ENCODE measurements at regions not wholly inside any gene's neighbourhood (a gene's known extent, or its start where the extent isn't known, plus 50 kb on each side); places are given as distances from the start of the nearest gene placed in this dataset.
A peak's percentile ranks its signal among the peaks of the same experiment; 100 is the strongest.

GRCh38 chr4:125515016-125515415, 200.3 kb downstream of the FAT4 start:
- DNase-seq (ENCODE audit: low spot score): no peak

DNA sequence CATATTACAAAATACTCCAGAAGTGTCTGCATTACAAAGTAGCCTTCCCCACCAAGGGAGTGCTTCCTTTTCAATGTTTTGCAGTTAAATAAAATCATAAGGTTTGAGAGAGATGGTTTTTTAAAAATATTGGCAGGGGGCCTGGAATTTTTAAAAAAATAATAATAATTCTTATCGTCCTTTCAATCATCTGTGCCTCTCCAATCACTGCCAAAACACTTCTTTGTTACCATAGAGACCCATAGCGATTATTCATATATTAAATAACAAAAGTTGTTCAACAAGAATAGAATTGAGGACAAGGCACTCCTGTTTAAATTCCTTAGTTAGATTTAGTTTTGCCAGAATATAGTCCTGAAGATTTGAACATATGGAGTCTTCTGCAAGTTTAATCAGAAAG, 203.1 kb downstream of the FAT4 start:
- DNase-seq (ENCODE audit: low spot score): no peak

- DNase-seq (ENCODE audit: low spot score): no peak
Measured at GRCh38 chr4:125518281-125518680, 203.5 kb downstream of the FAT4 start.

DNA sequence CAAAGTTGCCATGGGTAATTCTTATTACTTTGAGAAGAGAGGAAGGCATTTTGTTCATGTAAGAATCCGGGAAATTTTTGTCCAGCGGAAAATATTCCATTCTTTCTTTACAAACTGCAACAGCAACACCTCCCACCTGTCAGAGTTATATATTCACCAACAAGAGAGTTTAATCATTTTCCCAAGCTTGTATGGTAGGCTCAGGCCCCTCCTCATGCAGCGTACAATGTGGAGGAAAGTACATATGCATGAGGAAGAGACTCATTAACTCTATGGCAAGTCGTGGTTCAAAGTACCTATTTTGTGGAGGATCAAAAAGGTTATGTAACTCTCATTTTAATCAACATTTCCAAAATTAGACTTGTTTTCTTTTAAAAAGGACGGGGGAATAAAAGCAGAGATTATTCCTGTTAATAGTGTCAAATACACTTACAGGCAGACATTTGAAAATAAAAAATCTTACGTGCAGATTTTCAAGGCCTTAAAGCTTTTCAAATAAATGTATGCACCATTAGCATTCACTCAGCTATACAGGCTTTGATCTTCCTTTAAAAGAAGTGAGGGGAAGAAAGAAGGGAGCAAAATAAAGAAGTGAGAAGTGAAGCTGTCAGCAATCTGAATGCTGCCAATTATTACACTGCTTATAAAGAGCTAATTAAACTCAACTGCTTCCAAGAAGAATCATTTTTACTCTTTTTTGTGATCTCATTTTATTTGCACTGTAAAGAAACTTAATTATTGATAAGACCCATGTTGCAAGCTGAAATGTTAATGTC, 204.8 kb downstream of the FAT4 start:
- no peak for DNase-seq (ENCODE audit: low spot score)

DNA sequence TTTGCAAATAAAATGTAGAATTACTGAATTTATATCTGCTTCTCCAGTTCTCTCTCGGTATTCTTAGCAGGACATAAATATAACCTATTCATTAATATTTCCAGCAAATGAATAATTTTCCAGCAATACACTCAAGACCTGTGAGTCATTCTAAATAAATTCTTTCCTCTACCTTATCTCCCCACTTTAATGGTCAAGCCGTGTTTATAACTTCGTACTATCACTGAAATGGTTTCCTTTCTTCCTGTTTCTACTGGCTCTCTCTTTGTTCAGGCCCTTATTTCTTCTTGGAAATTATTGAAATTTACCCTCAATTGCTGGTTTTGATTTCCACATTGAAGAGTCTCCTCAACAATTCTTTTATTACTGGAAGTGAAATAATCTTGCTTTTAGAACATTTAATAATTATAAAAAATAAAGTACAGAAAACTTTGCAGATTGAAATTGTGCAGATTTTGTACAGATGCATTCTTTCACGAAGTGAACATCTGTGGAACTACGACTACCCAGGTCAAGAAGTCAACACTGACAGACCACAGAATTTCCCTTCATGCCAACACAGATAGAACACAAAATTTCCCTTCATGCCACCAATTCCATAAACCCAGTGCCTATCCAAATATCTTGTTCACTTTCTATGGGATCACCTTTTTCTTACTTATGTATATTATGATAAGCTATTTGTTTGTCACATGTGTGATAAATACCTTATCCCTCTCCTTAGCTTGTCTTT, 205.7 kb downstream of the FAT4 start:
- no peak for DNase-seq (ENCODE audit: low spot score)

DNA sequence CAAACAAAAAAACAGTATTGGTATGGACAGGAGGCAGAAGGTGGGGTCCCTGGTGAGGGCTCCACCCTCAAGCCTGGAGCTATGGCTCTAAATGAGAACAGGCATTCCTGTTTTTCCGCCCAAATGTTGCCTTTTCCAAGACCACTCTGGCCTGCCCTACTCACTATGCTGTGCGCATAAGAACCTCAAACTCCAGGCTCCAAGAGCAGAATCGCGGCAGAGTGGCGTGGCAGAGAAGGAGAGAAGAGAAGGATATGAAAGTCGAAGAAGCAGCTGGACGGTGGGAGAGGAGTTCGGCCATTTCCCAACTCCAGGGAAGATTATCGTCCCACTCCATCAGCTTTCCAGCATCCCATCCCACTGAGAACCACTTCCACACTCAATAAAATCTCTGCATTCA, 207.8 kb downstream of the FAT4 start:
- DNase-seq (ENCODE audit: low spot score): no peak

- DNase-seq (ENCODE audit: low spot score): peak; percentile 0
Measured at GRCh38 chr4:125522992-125523391, 208.2 kb downstream of the FAT4 start.

GRCh38 chr4:125526420-125526819, 211.7 kb downstream of the FAT4 start:
- no peak for DNase-seq (ENCODE audit: low spot score)

GRCh38 chr4:125527681-125528080, 212.9 kb downstream of the FAT4 start:
- DNase-seq (ENCODE audit: low spot score): no peak

DNA sequence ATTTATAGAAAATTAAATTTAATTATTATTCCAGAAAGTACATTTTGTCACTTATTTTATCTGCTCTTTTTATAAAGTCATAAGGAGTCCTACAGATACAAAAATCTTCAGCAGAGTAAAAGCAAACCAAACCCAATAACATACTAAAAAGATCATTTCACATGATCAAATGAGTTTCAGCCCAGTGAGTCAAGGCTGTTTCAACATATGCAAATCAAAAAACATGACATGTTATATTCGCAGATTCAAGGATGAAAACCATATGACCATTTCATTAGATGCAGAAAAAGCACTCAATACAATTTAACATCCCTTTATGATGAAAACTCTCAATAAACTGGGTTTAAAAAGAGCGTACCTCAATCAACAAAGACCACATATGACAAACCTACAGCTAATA, 214.3 kb downstream of the FAT4 start:
- no peak for DNase-seq (ENCODE audit: low spot score)

DNA sequence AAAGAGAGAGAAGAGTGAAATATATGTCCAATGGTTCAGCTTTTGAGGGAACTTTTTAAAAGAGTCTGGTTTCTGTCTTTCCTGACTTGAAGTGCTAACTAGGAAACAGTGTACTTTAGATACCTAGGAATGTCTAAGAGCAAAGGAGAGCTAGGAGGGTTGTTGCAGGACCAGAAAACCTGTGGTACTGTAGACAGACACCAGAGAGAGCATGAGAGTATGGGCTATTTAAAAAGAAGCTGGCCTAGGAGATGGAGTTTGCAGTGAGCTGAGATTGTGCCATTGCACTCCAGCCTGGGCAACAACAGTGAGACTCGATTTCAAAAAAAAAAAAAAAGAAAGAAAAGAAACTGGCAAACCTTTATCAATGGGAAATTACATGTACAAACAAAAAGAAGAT, 223.9 kb downstream of the FAT4 start:
- no peak for DNase-seq (ENCODE audit: low spot score)

GRCh38 chr4:125539691-125540090, 224.9 kb downstream of the FAT4 start:
- DNase-seq (ENCODE audit: low spot score): no peak

DNA sequence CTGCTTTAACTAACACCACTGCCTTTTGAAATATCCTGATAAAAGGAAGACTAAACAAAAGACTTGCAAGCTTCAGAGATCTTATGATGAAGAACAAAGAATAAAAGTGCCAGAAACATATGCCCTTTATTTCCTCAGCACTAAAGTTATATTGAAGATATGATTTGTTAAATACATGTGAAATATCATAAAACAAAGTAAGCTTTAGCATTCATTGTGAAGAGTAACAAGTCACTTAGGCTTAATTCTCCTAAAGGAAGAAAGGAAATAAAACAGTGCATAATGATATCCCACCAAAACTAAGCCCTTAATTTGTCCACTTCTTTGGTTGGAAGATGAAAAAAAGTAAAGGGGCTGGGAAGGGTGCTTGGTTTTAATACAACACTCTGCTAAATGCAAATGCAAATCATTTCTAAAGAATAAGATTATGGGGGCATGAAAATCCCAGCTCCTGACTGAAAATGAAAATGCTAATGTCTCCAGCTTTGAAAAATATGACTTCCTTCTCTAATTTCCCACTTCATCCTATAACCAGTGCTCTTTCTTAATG, 227.2 kb downstream of the FAT4 start:
- no peak for DNase-seq (ENCODE audit: low spot score)

GRCh38 chr4:125546272-125546671, 231.5 kb downstream of the FAT4 start:
- DNase-seq (ENCODE audit: low spot score): no peak

DNA sequence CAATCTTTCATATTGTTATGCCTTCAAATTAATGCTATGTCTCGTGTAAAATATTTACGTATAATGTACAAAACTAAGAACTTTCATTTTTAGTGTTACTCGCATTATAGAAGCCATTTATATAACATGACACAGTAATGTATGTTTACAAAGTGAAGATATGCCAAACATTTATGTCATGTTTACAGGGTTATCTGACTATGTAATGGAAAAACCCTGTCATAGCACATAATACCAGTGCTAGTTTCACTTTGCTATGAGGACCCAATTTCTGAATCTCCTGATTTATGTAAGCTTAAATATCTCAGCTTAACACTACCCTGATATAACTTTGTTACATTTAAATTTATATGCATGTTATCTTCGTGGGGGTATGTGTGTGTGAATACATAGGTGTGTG, 233.1 kb downstream of the FAT4 start:
- DNase-seq (ENCODE audit: low spot score): no peak

DNA sequence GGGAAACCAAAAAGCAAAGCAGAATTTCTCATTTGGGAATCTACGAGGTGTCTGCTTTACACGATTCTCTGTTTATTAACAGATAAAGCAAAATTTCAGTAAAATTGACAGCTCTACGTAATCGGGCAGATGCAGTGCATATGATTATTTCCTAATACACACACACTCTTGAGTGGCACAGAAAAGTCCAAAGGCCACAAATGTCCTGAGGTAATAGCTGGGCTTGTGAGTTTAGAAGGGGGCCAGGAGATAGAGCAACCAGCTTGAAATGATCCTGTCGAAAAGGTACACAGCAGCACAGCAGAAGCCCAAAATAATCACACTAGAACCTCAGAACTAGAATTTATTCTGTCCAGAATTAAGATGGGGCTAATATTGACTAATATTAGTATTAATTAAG, 236.0 kb downstream of the FAT4 start:
- peak; percentile 6 for DNase-seq (ENCODE audit: low spot score)

- no peak for DNase-seq (ENCODE audit: low spot score)
Measured at GRCh38 chr4:125551466-125551865, 236.7 kb downstream of the FAT4 start.

DNA sequence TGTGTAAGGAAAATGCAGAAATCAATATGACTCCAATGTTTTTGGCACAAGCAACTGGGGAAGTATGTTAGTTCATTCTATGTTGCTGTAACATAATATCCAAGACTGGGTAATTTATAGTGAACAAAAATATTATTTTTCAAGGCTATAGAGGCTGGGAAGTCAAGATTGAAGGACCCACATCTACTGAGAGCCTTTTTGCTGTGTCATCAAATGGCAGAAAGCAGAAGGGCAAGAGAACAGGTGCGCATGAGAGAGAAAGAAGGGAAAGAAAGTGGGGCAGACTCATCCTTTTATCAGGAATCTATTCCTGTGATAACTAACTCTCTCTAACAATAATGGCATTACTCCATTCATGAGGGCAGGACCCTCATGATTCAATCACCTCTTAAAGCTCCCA, 237.2 kb downstream of the FAT4 start:
- DNase-seq (ENCODE audit: low spot score): no peak

DNA sequence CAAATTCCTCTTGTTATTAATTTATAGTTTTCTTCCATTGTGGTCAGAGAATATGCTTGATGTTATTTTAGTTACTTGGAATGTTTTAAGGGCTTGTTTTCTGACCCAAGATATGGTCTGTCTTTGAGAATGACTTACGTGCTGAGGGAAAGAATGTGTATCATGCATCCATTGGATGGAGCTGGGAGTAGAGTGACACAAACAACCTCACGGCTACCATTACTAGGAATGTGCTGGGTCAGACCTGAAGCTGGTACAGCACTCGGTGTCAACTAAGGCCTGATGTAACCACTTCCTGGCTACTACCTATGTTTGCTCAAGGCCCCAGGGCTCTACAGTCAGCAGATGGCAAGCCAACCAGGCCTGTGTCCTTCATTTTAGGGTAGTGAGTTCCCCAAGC, 257.8 kb downstream of the FAT4 start:
- no peak for DNase-seq (ENCODE audit: low spot score)

- DNase-seq (ENCODE audit: low spot score): no peak
Measured at GRCh38 chr4:125573368-125573767, 258.6 kb downstream of the FAT4 start.

DNA sequence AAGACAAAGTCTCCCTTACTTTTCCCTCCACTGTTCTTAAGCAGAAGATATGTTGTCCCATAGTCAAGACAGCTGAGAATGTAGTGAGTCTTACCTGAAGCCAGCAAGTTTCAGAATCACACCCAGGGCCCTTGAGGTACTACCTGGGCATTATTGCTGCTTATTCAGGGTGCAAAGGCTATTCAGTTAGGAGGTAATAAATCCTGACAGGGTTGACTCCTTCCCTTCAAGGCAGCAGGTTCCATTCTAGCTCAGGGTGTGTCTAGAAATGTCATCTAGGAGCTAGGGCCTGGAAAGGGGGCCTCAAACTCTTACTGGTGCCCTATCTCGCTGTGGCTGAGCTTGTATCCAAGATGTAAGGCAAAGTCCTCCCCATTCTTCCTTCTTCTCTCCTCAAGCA, 259.0 kb downstream of the FAT4 start:
- no peak for DNase-seq (ENCODE audit: low spot score)

DNA sequence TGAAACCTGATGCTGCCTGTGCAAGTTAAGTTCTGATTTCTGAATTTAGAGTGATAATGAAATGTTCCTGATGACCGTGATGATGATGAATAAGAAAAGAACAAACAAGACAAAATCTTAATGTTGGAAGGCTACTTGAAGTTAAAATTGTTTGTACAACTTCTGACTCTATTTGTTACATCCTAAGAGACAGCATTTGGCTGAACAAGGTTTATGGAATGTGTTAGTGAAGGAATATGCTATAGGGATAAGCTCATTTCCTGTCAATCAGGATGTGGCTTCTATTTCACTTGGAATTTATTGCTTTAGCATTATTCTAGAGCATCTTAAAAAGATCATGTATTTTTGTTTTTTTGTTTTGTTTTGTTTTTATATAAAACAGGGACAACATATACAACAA, 267.5 kb downstream of the FAT4 start:
- DNase-seq (ENCODE audit: low spot score): no peak

GRCh38 chr4:125590158-125590557, 275.4 kb downstream of the FAT4 start:
- DNase-seq (ENCODE audit: low spot score): no peak

DNA sequence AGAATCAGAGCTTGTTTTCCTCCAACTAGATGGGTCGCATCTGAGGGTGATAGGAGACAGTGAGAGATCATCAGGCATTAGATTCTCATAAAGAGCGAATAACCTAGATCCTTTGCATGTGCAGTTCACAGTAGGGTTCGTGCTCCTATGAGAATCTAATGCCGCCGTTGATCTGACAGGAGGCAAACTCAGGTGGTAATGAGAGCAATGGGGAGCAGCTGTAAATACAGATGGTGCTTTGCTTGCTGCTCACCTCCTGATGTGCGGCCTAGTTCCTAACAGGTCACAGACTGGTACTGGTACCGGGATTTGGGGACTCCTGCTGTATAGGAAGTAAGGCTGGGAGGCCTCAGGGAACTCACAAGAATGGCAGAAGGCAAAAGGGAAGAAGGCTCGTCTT, 276.5 kb downstream of the FAT4 start:
- DNase-seq (ENCODE audit: low spot score): no peak
